A673 (cell line): ENCODE measurements at regions not wholly inside any gene's neighbourhood (a gene's known extent, or its start where the extent isn't known, plus 50 kb on each side); places are given as distances from the start of the nearest gene placed in this dataset.

Experiments used
- EZH2 ChIP-seq: fragments of 200-600 bp; sonication (generic); IDR thresholded peaks from 2 replicates; pipeline ENCODE4 v1.6.1; 2017; ENCODE audit warnings: borderline replicate concordance, low read depth, mild to moderate bottlenecking, mixed read lengths, antibody characterized with exemption, low read length; ENCODE audit not compliant: poor library complexity, severe bottlenecking
- TF ChIP-seq, protein P1 (sequence below): fragments of 300-800, 200-600 bp; sonication (generic); conservative IDR thresholded peaks from 2 replicates; pipeline ENCODE4 v1.5.1; 2017; ENCODE audit warnings: low read depth, mild to moderate bottlenecking, antibody characterized with exemption, low read length, moderate library complexity, mixed read lengths

DNA sequence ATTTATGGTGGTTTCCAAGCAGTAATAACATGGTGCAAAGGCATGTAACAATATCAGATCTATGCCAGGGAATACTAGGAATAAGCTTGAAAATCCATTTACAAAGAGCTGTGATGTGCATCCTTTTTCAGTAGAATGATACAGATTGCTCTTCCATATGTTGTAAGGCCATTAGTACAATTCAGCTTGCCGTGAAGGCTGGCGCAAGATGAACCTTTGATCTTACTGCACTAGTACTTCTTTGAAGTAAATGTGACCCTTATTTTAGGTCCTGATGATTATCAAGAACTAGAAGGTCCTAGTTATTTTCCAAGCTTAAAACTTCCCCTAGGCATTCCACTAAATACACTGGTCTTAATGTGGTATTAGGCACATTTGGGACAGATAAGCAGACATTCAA, 210.1 kb upstream of the CD96 start:
- TF ChIP-seq EZH2: no peak
- TF ChIP-seq, protein P1, sequence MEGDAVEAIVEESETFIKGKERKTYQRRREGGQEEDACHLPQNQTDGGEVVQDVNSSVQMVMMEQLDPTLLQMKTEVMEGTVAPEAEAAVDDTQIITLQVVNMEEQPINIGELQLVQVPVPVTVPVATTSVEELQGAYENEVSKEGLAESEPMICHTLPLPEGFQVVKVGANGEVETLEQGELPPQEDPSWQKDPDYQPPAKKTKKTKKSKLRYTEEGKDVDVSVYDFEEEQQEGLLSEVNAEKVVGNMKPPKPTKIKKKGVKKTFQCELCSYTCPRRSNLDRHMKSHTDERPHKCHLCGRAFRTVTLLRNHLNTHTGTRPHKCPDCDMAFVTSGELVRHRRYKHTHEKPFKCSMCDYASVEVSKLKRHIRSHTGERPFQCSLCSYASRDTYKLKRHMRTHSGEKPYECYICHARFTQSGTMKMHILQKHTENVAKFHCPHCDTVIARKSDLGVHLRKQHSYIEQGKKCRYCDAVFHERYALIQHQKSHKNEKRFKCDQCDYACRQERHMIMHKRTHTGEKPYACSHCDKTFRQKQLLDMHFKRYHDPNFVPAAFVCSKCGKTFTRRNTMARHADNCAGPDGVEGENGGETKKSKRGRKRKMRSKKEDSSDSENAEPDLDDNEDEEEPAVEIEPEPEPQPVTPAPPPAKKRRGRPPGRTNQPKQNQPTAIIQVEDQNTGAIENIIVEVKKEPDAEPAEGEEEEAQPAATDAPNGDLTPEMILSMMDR: no peak
